KMS-11 (cell line): ENCODE measurements at regions not wholly inside any gene's neighbourhood (a gene's known extent, or its start where the extent isn't known, plus 50 kb on each side); places are given as distances from the start of the nearest gene placed in this dataset.

ENCODE experiments used
- H2AFZ ChIP-seq: fragments of 200-600 bp; sonication (generic); 2 replicates; pipeline ENCODE4 v1.6.1; 2016; ENCODE audit warnings: antibody characterized with exemption, mixed run types, low read depth
- H3K27ac ChIP-seq: fragments of 200-600 bp; sonication (generic); 2 replicates; pipeline ENCODE4 v1.6.1; 2016; ENCODE audit warnings: mild to moderate bottlenecking, mixed run types
- H3K27me3 ChIP-seq: fragments of 200-600 bp; sonication (generic); 2 replicates; pipeline ENCODE4 v1.6.1; 2017; ENCODE audit warnings: mild to moderate bottlenecking, low read depth, mixed run types, moderate library complexity; ENCODE audit not compliant: insufficient read depth
- H3K36me3 ChIP-seq: fragments of 200-600 bp; sonication (generic); 2 replicates; pipeline ENCODE4 v1.6.1; 2017; ENCODE audit warnings: mild to moderate bottlenecking, mixed run types; ENCODE audit not compliant: insufficient read depth
- H3K4me1 ChIP-seq: fragments of 200-600 bp; sonication (generic); 2 replicates; pipeline ENCODE4 v1.6.1; 2016; ENCODE audit warnings: mild to moderate bottlenecking, low read depth, mixed run types; ENCODE audit not compliant: poor library complexity, severe bottlenecking
- H3K4me2 ChIP-seq: fragments of 200-600 bp; sonication (generic); 2 replicates; pipeline ENCODE4 v1.7.0; 2016; ENCODE audit warnings: mild to moderate bottlenecking, mixed run types
- H3K4me3 ChIP-seq: fragments of 200-600 bp; sonication (generic); IDR thresholded peaks from 2 replicates; pipeline ENCODE4 v1.6.1; 2017; ENCODE audit warnings: low read depth, low read length, mixed read lengths; ENCODE audit not compliant: insufficient read depth
- H3K79me2 ChIP-seq: fragments of 200-600 bp; sonication (generic); 2 replicates; pipeline ENCODE4 v1.6.1; 2016; ENCODE audit warnings: low read depth, mixed run types; ENCODE audit not compliant: insufficient read depth
- H3K9ac ChIP-seq: fragments of 200-600 bp; sonication (generic); 2 replicates; pipeline ENCODE4 v1.6.1; 2016; ENCODE audit warnings: mild to moderate bottlenecking, mixed run types
- H4K20me1 ChIP-seq: fragments of 200-600 bp; sonication (generic); 2 replicates; pipeline ENCODE4 v1.6.1; 2016; ENCODE audit warnings: mild to moderate bottlenecking, mixed run types; ENCODE audit not compliant: insufficient read depth
- TF ChIP-seq, protein P1 (sequence below): fragments of 200-600 bp; sonication (generic); conservative IDR thresholded peaks from 2 replicates; pipeline ENCODE4 v1.6.1; 2017; ENCODE audit warnings: low read depth, mild to moderate bottlenecking, antibody characterized with exemption, low read length, moderate library complexity, mixed read lengths

DNA sequence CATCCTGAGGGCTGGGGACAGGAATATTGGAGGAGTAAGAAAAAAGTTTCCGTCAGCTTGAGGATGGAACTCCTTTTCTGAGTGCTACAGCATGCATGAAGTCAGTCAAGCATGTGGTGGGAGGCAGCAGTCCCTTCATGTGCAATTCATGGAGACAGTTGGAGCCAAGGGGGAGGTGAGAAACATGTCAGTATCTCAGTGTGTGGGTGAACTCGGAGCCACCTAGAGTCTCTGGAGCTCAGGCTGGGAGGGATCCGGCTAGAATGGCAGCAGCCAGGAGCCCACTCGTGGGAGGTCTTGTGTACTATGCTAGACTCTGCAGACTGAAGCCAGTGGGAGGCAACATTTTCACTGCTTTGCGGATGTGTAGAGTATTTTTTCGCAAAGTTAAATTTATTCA is 60.3 kb downstream of the AVPR1A start:
- Histone ChIP-seq H2AFZ (no peak overlapping the region), H3K4me1 (no peaks in the 10 kb centered on the region), H3K9ac (no peak overlapping the region), H3K4me3 (no peak overlapping the region), H3K79me2 (no peaks in the 10 kb centered on the region), H3K27me3 (no peaks in the 10 kb centered on the region), H3K4me2 (no peak overlapping the region), H3K27ac (no peak overlapping the region), H3K36me3 (no peaks in the 10 kb centered on the region), H4K20me1 (no peaks in the 10 kb centered on the region)
- TF ChIP-seq, protein P1, sequence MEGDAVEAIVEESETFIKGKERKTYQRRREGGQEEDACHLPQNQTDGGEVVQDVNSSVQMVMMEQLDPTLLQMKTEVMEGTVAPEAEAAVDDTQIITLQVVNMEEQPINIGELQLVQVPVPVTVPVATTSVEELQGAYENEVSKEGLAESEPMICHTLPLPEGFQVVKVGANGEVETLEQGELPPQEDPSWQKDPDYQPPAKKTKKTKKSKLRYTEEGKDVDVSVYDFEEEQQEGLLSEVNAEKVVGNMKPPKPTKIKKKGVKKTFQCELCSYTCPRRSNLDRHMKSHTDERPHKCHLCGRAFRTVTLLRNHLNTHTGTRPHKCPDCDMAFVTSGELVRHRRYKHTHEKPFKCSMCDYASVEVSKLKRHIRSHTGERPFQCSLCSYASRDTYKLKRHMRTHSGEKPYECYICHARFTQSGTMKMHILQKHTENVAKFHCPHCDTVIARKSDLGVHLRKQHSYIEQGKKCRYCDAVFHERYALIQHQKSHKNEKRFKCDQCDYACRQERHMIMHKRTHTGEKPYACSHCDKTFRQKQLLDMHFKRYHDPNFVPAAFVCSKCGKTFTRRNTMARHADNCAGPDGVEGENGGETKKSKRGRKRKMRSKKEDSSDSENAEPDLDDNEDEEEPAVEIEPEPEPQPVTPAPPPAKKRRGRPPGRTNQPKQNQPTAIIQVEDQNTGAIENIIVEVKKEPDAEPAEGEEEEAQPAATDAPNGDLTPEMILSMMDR = no peak

DNA sequence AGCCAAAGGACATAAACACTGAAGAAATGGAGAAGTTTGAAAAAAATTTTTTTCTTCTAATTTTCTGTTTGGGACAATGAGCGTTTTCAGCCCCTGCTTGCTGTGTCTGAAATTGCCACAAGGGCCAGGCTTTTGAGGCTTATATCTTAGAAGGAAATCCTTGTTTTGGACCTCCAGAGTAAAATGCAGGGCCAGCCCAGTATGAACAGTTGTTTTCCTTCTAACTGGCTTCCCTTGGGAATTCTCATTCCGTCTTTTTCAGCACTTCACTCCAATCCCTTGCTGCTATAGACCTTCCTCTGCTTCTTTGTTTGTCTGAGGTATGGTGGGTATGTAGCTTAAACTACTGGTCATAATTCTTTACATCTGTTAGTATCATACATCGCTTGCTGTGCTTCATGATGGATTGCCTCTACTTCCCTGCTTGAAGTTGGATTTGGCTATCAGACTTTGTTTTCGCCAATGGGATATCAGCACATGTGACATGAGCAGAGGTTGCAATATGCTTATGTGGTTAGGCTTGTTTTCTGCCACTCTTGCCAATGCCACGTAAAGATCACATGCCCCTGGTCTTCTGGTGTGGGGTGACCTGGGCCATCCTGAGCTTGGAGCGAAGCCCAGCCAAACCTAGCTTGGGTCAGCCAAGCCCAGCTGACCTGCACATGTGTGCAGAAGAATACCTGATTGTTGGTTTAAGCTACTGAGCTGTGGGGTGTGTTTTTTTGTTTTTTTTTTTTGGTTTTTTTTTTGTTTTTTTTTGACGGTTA is 64.7 kb downstream of the AVPR1A start:
- no peak overlapping the region for H3K4me2 ChIP-seq
- H3K4me3 ChIP-seq = no peak overlapping the region
- no peak overlapping the region for H2AFZ ChIP-seq
- H3K27me3 ChIP-seq = no peaks in the 10 kb centered on the region
- H4K20me1 ChIP-seq = no peaks in the 10 kb centered on the region
- H3K79me2 ChIP-seq = no peaks in the 10 kb centered on the region
- H3K9ac ChIP-seq = no peak overlapping the region
- TF ChIP-seq, protein P1 = no peak
- no peaks in the 10 kb centered on the region for H3K36me3 ChIP-seq
- H3K4me1 ChIP-seq = no peaks in the 10 kb centered on the region
- no peak overlapping the region for H3K27ac ChIP-seq

DNA sequence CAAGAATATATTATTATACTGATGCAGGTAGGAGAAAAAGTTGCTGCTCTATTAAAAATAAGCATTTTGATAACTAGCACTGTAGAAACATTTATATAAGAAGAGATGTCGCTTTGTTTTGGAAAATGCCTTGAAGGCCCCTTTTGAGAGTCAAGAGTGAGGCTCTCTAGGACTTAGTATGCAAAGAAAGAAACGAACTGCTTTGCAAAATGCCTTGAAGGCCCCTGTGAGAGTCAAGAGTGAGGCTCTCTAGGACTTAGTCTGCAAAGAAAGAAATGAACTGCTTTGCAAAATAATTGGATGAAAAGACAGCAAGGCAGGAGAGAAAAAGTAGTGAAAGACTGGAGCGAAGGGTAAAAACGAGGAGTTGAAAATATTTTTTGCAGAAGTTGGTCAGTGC is 65.9 kb downstream of the AVPR1A start:
- Histone ChIP-seq H3K79me2 (no peaks in the 10 kb centered on the region), H4K20me1 (no peaks in the 10 kb centered on the region), H3K9ac (no peak overlapping the region), H3K36me3 (no peaks in the 10 kb centered on the region), H3K4me2 (no peak overlapping the region), H3K4me1 (no peaks in the 10 kb centered on the region), H3K4me3 (no peak overlapping the region), H3K27ac (no peak overlapping the region), H2AFZ (no peak overlapping the region), H3K27me3 (no peaks in the 10 kb centered on the region)
- TF ChIP-seq, protein P1 = no peak

DNA sequence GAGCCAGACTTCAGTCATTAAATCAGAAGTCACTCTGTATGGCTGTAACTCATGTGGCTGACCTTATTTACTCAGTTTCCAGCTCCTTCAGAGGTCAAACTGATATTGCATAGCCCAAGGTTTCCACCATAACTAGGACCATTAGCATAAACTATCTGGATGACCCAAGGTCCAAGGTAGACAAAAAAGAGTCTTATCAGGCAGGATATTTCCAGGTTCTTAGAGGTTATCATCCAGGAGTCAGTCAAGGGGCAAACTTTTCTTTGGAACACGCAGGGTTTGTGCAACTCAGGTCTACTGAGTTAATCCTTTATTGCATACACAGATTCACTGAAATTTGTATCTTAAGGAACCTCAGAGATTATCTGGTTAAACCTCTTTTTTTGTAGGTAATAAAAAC is 66.5 kb downstream of the AVPR1A start:
- H4K20me1 ChIP-seq = no peaks in the 10 kb centered on the region
- no peaks in the 10 kb centered on the region for H3K36me3 ChIP-seq
- TF ChIP-seq, protein P1 = no peak
- H3K4me3 ChIP-seq = no peak overlapping the region
- H3K9ac ChIP-seq = no peak overlapping the region
- H3K4me1 ChIP-seq = no peaks in the 10 kb centered on the region
- no peaks in the 10 kb centered on the region for H3K27me3 ChIP-seq
- no peaks in the 10 kb centered on the region for H3K79me2 ChIP-seq
- H3K4me2 ChIP-seq = no peak overlapping the region
- H3K27ac ChIP-seq = no peak overlapping the region
- no peak overlapping the region for H2AFZ ChIP-seq
